Thoracic aorta (tissue), 2 donors: ENCODE measurements at regions not wholly inside any gene's neighbourhood (a gene's known extent, or its start where the extent isn't known, plus 50 kb on each side); places are given as distances from the start of the nearest gene placed in this dataset.

Source experiments
- ATAC-seq: fragments of 150-250 bp; one replicate; pipeline ENCODE4 v1.8.0; 2017; ENCODE audit warnings: low read depth; ENCODE audit not compliant: insufficient number of reproducible peaks, low FRiP score
- DNase-seq: peaks from one replicate; pipeline ENCODE4 v3.0.0-alpha.2; 2020; ENCODE audit warnings: low spot score
- H3K27ac ChIP-seq, 2 donors: fragments of 200-600 bp; sonication (generic); 1 replicate in 1 of 2; 2 replicates in 1 of 2; pipeline ENCODE4 v1.5.1; 2016; ENCODE audit warnings: mild to moderate bottlenecking in 2 of 2, moderate library complexity in 2 of 2
- H3K27me3 ChIP-seq: fragments of 200-600 bp; sonication (generic); replicated peaks from 2 replicates; pipeline ENCODE4 v1.6.0; 2016; ENCODE audit warnings: mild to moderate bottlenecking; ENCODE audit not compliant: insufficient read depth
- H3K36me3 ChIP-seq: fragments of 200-600 bp; sonication (generic); one replicate; pipeline ENCODE4 v1.5.1; 2016
- H3K4me1 ChIP-seq, 2 donors: fragments of 200-600 bp; sonication (generic); 1 replicate in 1 of 2; 2 replicates in 1 of 2; pipeline versions ENCODE4 v1.5.1 to v1.6.0; 2016; ENCODE audit warnings: low read depth in 2 of 2, mild to moderate bottlenecking in 1 of 2; ENCODE audit not compliant: control insufficient read depth in 1 of 2
- H3K4me3 ChIP-seq: fragments of 200-600 bp; sonication (generic); 2 replicates; pipeline ENCODE4 v1.5.1; 2016; ENCODE audit warnings: mild to moderate bottlenecking
- H3K9me3 ChIP-seq: fragments of 200-600 bp; sonication (generic); 2 replicates; pipeline ENCODE4 v1.5.1; 2016
- TF ChIP-seq, protein P1 (sequence below): fragments of 200-600 bp; sonication (generic); IDR thresholded peaks from one replicate; pipeline ENCODE4 v1.5.1; 2019; ENCODE audit warnings: antibody characterized with exemption

DNA sequence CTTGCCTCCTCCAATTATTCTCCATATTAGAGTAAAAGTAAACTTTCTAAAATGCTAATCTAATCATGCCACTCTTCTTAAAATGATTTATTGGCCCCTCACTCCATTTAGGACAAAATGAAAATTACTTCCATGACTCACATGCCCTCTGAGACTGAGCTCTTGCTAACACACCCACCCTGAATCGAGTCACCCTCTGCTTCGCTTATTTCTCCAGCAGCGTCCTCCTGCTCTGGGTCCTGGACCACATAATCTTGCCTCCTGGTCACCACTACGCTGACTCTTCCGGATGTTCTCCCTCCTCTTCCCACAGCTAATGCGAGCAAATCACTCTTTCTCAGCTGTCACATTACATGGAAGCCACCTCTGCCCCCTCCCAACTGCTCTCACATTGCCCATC lies 384.0 kb upstream of the FZD8 start:
- Histone ChIP-seq H3K4me3 (no peak overlapping the region), H3K27me3 (no peaks in the 10 kb centered on the region), H3K4me1 (peaks cover 0 to 7% of the 10 kb centered on the region in 2 donors), H3K36me3 (no peaks in the 10 kb centered on the region), H3K27ac (no peak overlapping the region), H3K9me3 (no peaks in the 10 kb centered on the region)
- TF ChIP-seq, protein P1, sequence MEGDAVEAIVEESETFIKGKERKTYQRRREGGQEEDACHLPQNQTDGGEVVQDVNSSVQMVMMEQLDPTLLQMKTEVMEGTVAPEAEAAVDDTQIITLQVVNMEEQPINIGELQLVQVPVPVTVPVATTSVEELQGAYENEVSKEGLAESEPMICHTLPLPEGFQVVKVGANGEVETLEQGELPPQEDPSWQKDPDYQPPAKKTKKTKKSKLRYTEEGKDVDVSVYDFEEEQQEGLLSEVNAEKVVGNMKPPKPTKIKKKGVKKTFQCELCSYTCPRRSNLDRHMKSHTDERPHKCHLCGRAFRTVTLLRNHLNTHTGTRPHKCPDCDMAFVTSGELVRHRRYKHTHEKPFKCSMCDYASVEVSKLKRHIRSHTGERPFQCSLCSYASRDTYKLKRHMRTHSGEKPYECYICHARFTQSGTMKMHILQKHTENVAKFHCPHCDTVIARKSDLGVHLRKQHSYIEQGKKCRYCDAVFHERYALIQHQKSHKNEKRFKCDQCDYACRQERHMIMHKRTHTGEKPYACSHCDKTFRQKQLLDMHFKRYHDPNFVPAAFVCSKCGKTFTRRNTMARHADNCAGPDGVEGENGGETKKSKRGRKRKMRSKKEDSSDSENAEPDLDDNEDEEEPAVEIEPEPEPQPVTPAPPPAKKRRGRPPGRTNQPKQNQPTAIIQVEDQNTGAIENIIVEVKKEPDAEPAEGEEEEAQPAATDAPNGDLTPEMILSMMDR = no peak
- ATAC-seq (no peak), DNase-seq (no peak)

DNA sequence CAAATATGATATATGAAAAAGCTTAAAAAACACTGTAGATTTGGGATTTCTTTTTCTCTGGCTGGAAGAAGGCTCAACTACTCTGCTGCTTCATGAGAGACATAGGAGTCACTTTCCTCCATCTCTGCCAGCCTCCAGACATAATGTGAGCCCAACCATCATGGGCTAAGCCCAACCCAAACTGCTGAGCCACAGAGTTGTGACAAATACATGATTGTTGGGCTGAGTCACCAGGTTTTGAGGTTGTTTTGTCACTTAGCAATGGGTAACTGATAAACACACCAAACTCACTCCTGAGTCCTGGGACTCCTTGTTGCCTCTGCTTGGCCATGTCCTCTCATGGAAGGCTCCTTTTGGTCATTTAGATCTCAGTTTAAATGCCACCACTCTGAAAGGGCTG lies 381.8 kb upstream of the FZD8 start:
- H3K27ac ChIP-seq = no peak overlapping the region
- H3K27me3 ChIP-seq = no peaks in the 10 kb centered on the region
- ATAC-seq (peak; percentile 84), DNase-seq (peak; percentile 7)
- H3K4me3 ChIP-seq = no peak overlapping the region
- H3K36me3 ChIP-seq = no peaks in the 10 kb centered on the region
- H3K4me1 ChIP-seq = peaks cover 0 to 7% of the 10 kb centered on the region in 2 donors
- H3K9me3 ChIP-seq = no peaks in the 10 kb centered on the region
- TF ChIP-seq, protein P1 = no peak

DNA sequence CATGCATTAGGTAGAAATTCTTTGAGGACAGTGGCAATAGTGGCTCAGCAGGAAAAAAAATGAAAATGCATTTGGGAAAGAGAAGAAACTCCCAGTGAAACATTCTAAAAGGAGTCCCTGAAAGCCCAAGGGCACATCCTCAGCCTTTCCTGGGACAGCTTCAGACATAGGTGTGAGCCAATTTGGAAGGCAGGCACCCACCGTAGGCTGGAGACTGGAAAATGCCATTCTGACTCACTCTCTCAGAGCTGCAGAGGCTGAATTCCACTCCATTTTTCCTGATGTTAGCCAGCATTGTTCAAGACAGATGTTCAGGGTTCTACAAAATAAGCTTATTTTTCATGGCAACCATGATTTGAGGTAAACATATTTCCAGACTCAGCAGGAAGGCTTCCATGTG lies 379.0 kb upstream of the FZD8 start:
- no peak for ATAC-seq
- Histone ChIP-seq H3K27ac (no peak overlapping the region), H3K4me1 (peaks cover 0 to 7% of the 10 kb centered on the region in 2 donors), H3K4me3 (no peak overlapping the region), H3K9me3 (no peaks in the 10 kb centered on the region), H3K27me3 (no peaks in the 10 kb centered on the region), H3K36me3 (no peaks in the 10 kb centered on the region)
- no peak for DNase-seq
- TF ChIP-seq, protein P1 = no peak

DNA sequence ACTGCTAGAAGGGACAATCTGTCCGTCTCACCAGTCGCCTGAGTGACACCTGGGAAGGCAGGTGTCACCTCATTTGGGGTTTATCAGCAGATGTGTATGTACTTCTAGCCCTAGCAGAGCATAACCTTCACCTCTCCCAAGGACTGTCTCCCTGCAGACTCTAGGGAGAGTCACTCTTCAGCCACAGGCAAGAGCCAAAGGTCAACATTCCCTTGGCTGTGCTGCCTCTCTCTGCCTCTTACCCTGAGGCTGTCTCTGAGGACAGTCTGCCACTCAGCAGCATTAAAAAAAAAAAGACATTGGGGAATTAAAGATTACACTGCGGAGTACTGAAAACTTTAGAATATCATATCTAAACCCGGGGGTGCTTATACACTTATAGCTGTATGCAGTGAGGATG lies 377.7 kb upstream of the FZD8 start:
- H3K9me3 ChIP-seq = no peaks in the 10 kb centered on the region
- H3K36me3 ChIP-seq = no peaks in the 10 kb centered on the region
- H3K4me1 ChIP-seq = peaks cover 0 to 7% of the 10 kb centered on the region in 2 donors
- ATAC-seq (no peak), DNase-seq (no peak)
- H3K27ac ChIP-seq = no peak overlapping the region
- H3K4me3 ChIP-seq = no peak overlapping the region
- TF ChIP-seq, protein P1 = no peak
- H3K27me3 ChIP-seq = no peaks in the 10 kb centered on the region

DNA sequence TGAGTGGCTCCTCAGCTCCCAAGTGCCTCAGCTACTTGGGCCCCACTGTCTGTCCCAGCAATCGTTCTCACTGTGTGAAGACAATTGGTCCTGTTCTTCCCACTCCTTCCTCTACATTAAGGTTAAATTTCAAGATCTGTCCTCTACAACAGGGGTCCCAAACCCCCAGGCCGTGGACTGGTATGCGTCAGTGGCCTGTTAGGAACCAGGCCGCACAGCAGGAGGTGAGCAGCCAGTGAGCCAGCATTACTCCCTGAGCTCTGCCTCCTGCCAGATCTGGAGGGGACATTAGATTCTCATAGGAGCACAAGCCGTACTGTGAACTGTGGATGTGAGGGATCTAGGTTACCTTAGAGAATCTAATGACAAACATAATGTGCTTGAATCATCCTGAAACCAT lies 376.9 kb upstream of the FZD8 start:
- Histone ChIP-seq H3K4me3 (no peak overlapping the region), H3K27me3 (no peaks in the 10 kb centered on the region), H3K36me3 (no peaks in the 10 kb centered on the region), H3K9me3 (no peaks in the 10 kb centered on the region), H3K27ac (no peak overlapping the region), H3K4me1 (peaks cover 0 to 5% of the 10 kb centered on the region in 2 donors)
- DNase-seq = no peak
- TF ChIP-seq, protein P1 = no peak
- no peak for ATAC-seq
